ENCODE measurements at regions not wholly inside any gene's neighbourhood (a gene's known extent, or its start where the extent isn't known, plus 50 kb on each side); places are given as distances from the start of the nearest gene placed in this dataset.
"Not testable (repeated sequence)": the region's sequence is repeated elsewhere in the genome, so short reads cannot be mapped to it uniquely, and the experiment has no call there.

- no peak for DNase-seq
Observed at GRCh38 chr12:111271674-111272418, 97.0 kb downstream of the PHETA1 start.

- no peak for DNase-seq
Observed at GRCh38 chr12:111270774-111271173, 98.1 kb downstream of the PHETA1 start.

- no peak for DNase-seq
Observed at GRCh38 chr12:111270239-111270638, 98.7 kb downstream of the PHETA1 start.

GRCh38 chr12:111269718-111270117, 99.2 kb downstream of the PHETA1 start:
- DNase-seq: no peak

GRCh38 chr12:111268738-111269572, 99.9 kb downstream of the PHETA1 start:
- DNase-seq: peak; percentile 48

- no peak for DNase-seq
Observed at GRCh38 chr12:111267144-111267543, 101.8 kb downstream of the PHETA1 start.

- no peak for DNase-seq
Observed at GRCh38 chr12:111261911-111262676, 106.8 kb downstream of the PHETA1 start.

- DNase-seq: no peak
Observed at GRCh38 chr12:111260732-111261131, 108.2 kb downstream of the PHETA1 start.

- DNase-seq: no peak
Observed at GRCh38 chr12:111259231-111259630, 109.7 kb downstream of the PHETA1 start.

- DNase-seq: not testable (repeated sequence)
Observed at GRCh38 chr12:111258081-111258480, 110.8 kb downstream of the PHETA1 start.

- no peak for DNase-seq
Observed at GRCh38 chr12:111257435-111257902, 111.4 kb downstream of the PHETA1 start.

GRCh38 chr12:111256629-111257434, 112.1 kb downstream of the PHETA1 start:
- DNase-seq: no peak

- no peak for DNase-seq
Observed at GRCh38 chr12:111255261-111255660, 113.6 kb downstream of the PHETA1 start.

- DNase-seq: no peak
Observed at GRCh38 chr12:111254106-111254505, 114.8 kb downstream of the PHETA1 start.

GRCh38 chr12:111253213-111253612, 115.7 kb downstream of the PHETA1 start:
- DNase-seq: no peak

- no peak for DNase-seq
Observed at GRCh38 chr12:111251787-111252186, 117.1 kb downstream of the PHETA1 start.

- no peak for DNase-seq
Observed at GRCh38 chr12:111251058-111251730, 117.7 kb downstream of the PHETA1 start.

GRCh38 chr12:111250251-111250881, 118.5 kb downstream of the PHETA1 start:
- no peak for DNase-seq

GRCh38 chr12:111249757-111250156, 119.1 kb downstream of the PHETA1 start:
- no peak for DNase-seq

- no peak for DNase-seq
Observed at GRCh38 chr12:111249018-111249370, 119.9 kb downstream of the PHETA1 start.

Data from stimulated activated CD4-positive, alpha-beta T cell treated with anti-CD3 and anti-CD28 coated beads, Interleukin-15, amount 100 ng/mL, for 24 hours (primary cell).